Lower lobe of right lung (tissue), 2 donors: ENCODE measurements at regions not wholly inside any gene's neighbourhood (a gene's known extent, or its start where the extent isn't known, plus 50 kb on each side); places are given as distances from the start of the nearest gene placed in this dataset.

Source experiments
- ATAC-seq, 2 donors: fragments of 200-7000 bp; cut with Tn5 transposase; one replicate each; pipeline ENCODE4 v1.9.1; 2020 to 2022; ENCODE audit warnings: mild to moderate bottlenecking in 2 of 2, moderate library complexity in 2 of 2
- DNase-seq: peaks from one replicate; pipeline ENCODE4 v3.0.0-alpha.2; 2020
- H3K27ac ChIP-seq: fragments of 200-600 bp; one replicate; pipeline ENCODE4 v1.8.0; 2022
- H3K27me3 ChIP-seq: fragments of 200-600 bp; one replicate; pipeline ENCODE4 v1.8.0; 2022; ENCODE audit warnings: low read depth
- H3K36me3 ChIP-seq: fragments of 200-600 bp; one replicate; pipeline ENCODE4 v1.8.0; 2022; ENCODE audit warnings: mild to moderate bottlenecking
- H3K4me1 ChIP-seq: fragments of 200-600 bp; one replicate; pipeline ENCODE4 v1.8.0; 2022
- H3K4me3 ChIP-seq: fragments of 200-600 bp; one replicate; pipeline ENCODE4 v1.8.0; 2022; ENCODE audit warnings: mild to moderate bottlenecking
- H3K9me3 ChIP-seq: fragments of 200-600 bp; one replicate; pipeline ENCODE4 v1.8.0; 2022
- CTCF ChIP-seq: fragments of 200-600 bp; IDR thresholded peaks from one replicate; pipeline ENCODE4 v1.8.0; 2022; ENCODE audit warnings: antibody characterized with exemption, mild to moderate bottlenecking
- intact Hi-C: fragments of 100-400 bp; cut with DNase I; formaldehyde crosslinking; loops from one replicate; pipeline ENCODE4 v1.11.0; 2022
- donor health status: DM: no; HTN: yes; CAD: no; lungs with severe emphysema.

GRCh38 chrX:113675278-113675677 lies 834.6 kb upstream of the AMOT start:
- H3K27ac ChIP-seq = no peak overlapping the region
- peak; percentile 42 to 65 for ATAC-seq
- H3K4me1 ChIP-seq = no peaks in the 10 kb centered on the region
- H3K27me3 ChIP-seq = no peaks in the 10 kb centered on the region
- intact Hi-C loops = no loop called here
- no peaks in the 10 kb centered on the region for H3K9me3 ChIP-seq
- TF ChIP-seq CTCF = no peak
- H3K36me3 ChIP-seq = no peaks in the 10 kb centered on the region
- no peak overlapping the region for H3K4me3 ChIP-seq
- no peak for DNase-seq

GRCh38 chrX:113651306-113651705 lies 810.7 kb upstream of the AMOT start:
- DNase-seq (no peak), ATAC-seq (no peak)
- Histone ChIP-seq H3K4me1 (no peaks in the 10 kb centered on the region), H3K4me3 (no peak overlapping the region), H3K36me3 (no peaks in the 10 kb centered on the region), H3K27me3 (no peaks in the 10 kb centered on the region), H3K9me3 (no peaks in the 10 kb centered on the region), H3K27ac (no peak overlapping the region)
- TF ChIP-seq CTCF = no peak
- intact Hi-C loops = no loop called here

- ATAC-seq (no peak), DNase-seq (no peak)
- no peak for TF ChIP-seq CTCF
- Histone ChIP-seq H3K4me3 (no peak overlapping the region), H3K9me3 (no peaks in the 10 kb centered on the region), H3K27me3 (no peaks in the 10 kb centered on the region), H3K4me1 (no peaks in the 10 kb centered on the region), H3K36me3 (no peaks in the 10 kb centered on the region), H3K27ac (no peak overlapping the region)
- intact Hi-C loops = no loop called here
Observed at GRCh38 chrX:113644426-113644825, 803.8 kb upstream of the AMOT start.

GRCh38 chrX:113634565-113634964 lies 793.9 kb upstream of the AMOT start:
- Histone ChIP-seq H3K36me3 (no peaks in the 10 kb centered on the region), H3K4me1 (no peaks in the 10 kb centered on the region), H3K9me3 (no peaks in the 10 kb centered on the region), H3K4me3 (no peak overlapping the region), H3K27ac (no peak overlapping the region), H3K27me3 (no peaks in the 10 kb centered on the region)
- no peak for TF ChIP-seq CTCF
- no peak for ATAC-seq
- no peak for DNase-seq
- intact Hi-C loops = no loop called here

- Histone ChIP-seq H3K4me1 (no peaks in the 10 kb centered on the region), H3K27me3 (no peaks in the 10 kb centered on the region), H3K9me3 (no peaks in the 10 kb centered on the region), H3K4me3 (no peak overlapping the region), H3K27ac (no peak overlapping the region), H3K36me3 (no peaks in the 10 kb centered on the region)
- TF ChIP-seq CTCF = no peak
- intact Hi-C loops = no loop called here
- ATAC-seq (no peak), DNase-seq (no peak)
Observed at GRCh38 chrX:113629326-113629725, 788.7 kb upstream of the AMOT start.
